Esophagus muscularis mucosa (tissue), 4 donors: ENCODE measurements at regions not wholly inside any gene's neighbourhood (a gene's known extent, or its start where the extent isn't known, plus 50 kb on each side); places are given as distances from the start of the nearest gene placed in this dataset.

Source experiments
- EP300 ChIP-seq: sonication (generic); formaldehyde crosslinking; IDR thresholded peaks from one replicate; pipeline ENCODE4 v1.6.1; 2017; ENCODE audit warnings: antibody characterized with exemption
- POLR2A ChIP-seq: fragments of 450-650 bp; IDR thresholded peaks from one replicate; pipeline ENCODE4 v1.6.1; 2017; ENCODE audit warnings: antibody characterized with exemption, moderate library complexity, mild to moderate bottlenecking, low read depth
- TF ChIP-seq, protein P1 (sequence below), 3 experiments: fragments of 200-600 bp in 2 of 3; fragments of 450-650 bp in 1 of 3; sonication (generic) in 2 of 3; IDR thresholded peaks; one replicate each; pipeline ENCODE4 v1.5.1; 2017 to 2019; ENCODE audit warnings: antibody characterized with exemption in 3 of 3, mild to moderate bottlenecking in 2 of 3, moderate library complexity in 1 of 3

GRCh38 chr2:144914622-144915318 lies 394.9 kb upstream of the ZEB2 start:
- TF ChIP-seq POLR2A (no peak), EP300 (no peak)
- TF ChIP-seq, protein P1, sequence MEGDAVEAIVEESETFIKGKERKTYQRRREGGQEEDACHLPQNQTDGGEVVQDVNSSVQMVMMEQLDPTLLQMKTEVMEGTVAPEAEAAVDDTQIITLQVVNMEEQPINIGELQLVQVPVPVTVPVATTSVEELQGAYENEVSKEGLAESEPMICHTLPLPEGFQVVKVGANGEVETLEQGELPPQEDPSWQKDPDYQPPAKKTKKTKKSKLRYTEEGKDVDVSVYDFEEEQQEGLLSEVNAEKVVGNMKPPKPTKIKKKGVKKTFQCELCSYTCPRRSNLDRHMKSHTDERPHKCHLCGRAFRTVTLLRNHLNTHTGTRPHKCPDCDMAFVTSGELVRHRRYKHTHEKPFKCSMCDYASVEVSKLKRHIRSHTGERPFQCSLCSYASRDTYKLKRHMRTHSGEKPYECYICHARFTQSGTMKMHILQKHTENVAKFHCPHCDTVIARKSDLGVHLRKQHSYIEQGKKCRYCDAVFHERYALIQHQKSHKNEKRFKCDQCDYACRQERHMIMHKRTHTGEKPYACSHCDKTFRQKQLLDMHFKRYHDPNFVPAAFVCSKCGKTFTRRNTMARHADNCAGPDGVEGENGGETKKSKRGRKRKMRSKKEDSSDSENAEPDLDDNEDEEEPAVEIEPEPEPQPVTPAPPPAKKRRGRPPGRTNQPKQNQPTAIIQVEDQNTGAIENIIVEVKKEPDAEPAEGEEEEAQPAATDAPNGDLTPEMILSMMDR (IDR thresholded peaks at IDR 0.05), result no peak
